Nephron (organoid): ENCODE measurements at regions not wholly inside any gene's neighbourhood (a gene's known extent, or its start where the extent isn't known, plus 50 kb on each side); places are given as distances from the start of the nearest gene placed in this dataset.

Experiments
- H3K27ac Mint-ChIP-seq, 3 experiments: 2 replicates each; pipeline ENCODE4 v1.8.0; 2020; ENCODE audit warnings: mixed read lengths in 3 of 3, mild to moderate bottlenecking in 2 of 3, moderate library complexity in 1 of 3
- H3K27me3 Mint-ChIP-seq: 2 replicates; pipeline ENCODE4 v1.8.0; 2021; ENCODE audit warnings: low read depth, mild to moderate bottlenecking, moderate library complexity, mixed read lengths
- H3K36me3 Mint-ChIP-seq: 2 replicates; pipeline ENCODE4 v1.8.0; 2020; ENCODE audit warnings: low read depth, mixed read lengths
- H3K4me1 Mint-ChIP-seq: 2 replicates; pipeline ENCODE4 v1.8.0; 2020; ENCODE audit warnings: mixed read lengths
- H3K4me3 Mint-ChIP-seq, 3 experiments: 2 replicates each; pipeline ENCODE4 v1.8.0; 2020; ENCODE audit warnings: mild to moderate bottlenecking in 3 of 3, mixed read lengths in 3 of 3, moderate library complexity in 2 of 3
- H3K9me3 Mint-ChIP-seq: 2 replicates; pipeline ENCODE4 v1.8.0; 2020; ENCODE audit warnings: mixed read lengths
- TF ChIP-seq, protein P1 (sequence below), 3 experiments: fragments of 200-600 bp; sonication (generic); IDR thresholded peaks; one replicate each; pipeline ENCODE4 v1.5.0; 2021; ENCODE audit warnings: antibody characterized with exemption in 3 of 3; ENCODE audit not compliant: unreplicated experiment in 3 of 3

DNA sequence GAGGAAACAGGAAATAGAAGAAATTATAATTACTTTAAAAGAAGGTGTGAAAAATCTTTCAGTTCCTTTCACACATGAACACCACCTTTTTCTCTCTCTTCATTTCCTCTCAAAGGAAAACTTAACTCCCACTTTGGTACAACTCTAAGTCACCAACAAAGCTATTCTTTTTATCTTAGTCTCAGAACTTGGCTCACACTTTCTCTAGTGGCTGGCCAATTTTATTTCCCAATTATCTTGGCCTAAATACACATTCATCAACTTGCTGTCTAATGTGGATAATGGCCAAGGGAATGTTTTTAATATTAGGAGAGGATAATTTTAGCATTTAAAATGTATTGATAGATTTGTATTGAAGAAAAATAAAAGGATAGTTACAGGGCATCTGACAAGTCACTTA is 64.5 kb upstream of the NAV3 start:
- TF ChIP-seq, protein P1, sequence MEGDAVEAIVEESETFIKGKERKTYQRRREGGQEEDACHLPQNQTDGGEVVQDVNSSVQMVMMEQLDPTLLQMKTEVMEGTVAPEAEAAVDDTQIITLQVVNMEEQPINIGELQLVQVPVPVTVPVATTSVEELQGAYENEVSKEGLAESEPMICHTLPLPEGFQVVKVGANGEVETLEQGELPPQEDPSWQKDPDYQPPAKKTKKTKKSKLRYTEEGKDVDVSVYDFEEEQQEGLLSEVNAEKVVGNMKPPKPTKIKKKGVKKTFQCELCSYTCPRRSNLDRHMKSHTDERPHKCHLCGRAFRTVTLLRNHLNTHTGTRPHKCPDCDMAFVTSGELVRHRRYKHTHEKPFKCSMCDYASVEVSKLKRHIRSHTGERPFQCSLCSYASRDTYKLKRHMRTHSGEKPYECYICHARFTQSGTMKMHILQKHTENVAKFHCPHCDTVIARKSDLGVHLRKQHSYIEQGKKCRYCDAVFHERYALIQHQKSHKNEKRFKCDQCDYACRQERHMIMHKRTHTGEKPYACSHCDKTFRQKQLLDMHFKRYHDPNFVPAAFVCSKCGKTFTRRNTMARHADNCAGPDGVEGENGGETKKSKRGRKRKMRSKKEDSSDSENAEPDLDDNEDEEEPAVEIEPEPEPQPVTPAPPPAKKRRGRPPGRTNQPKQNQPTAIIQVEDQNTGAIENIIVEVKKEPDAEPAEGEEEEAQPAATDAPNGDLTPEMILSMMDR (IDR thresholded peaks at IDR 0.05; ENCODE audit: unreplicated experiment in 3 of 3), result no peak
- Mint-ChIP-seq H3K4me3 (no peak overlapping the region), H3K27me3 (no peaks in the 10 kb centered on the region)

DNA sequence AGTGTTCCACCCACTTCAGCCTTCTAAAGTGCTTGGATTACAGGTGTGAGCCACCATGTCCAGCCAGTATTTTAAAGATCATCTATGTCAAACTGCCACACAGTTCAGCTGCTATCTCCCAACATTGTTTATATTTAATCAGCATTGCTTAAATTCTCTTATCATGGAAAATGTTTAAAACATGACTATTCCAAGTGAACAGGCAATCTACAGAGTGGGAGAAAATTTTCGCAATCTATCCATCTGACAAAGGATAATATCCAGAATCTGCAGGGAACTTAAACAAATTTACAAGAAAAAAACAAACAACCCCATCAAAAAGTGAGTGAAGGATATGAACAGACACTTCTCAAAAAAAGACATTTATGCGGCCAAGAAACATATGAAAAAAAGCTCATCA is 69.4 kb upstream of the NAV3 start:
- H3K4me1 Mint-ChIP-seq, result peaks cover 13% of the 10 kb centered on the region
- H3K27ac Mint-ChIP-seq, result no peak overlapping the region
- TF ChIP-seq, protein P1 (IDR thresholded peaks at IDR 0.05; ENCODE audit: unreplicated experiment in 3 of 3), result no peak
- H3K27me3 Mint-ChIP-seq, result no peaks in the 10 kb centered on the region
- H3K4me3 Mint-ChIP-seq, result no peak overlapping the region
- no peaks in the 10 kb centered on the region for H3K9me3 Mint-ChIP-seq
- no peaks in the 10 kb centered on the region for H3K36me3 Mint-ChIP-seq

More for the DNA sequence above, 64.5 kb upstream of the NAV3 start:
- Mint-ChIP-seq H3K4me1 (peaks cover 15% of the 10 kb centered on the region), H3K27ac (peak overlapping the region in 1 of 3 experiments; percentile 3), H3K9me3 (peaks cover 3% of the 10 kb centered on the region), H3K36me3 (no peaks in the 10 kb centered on the region)

DNA sequence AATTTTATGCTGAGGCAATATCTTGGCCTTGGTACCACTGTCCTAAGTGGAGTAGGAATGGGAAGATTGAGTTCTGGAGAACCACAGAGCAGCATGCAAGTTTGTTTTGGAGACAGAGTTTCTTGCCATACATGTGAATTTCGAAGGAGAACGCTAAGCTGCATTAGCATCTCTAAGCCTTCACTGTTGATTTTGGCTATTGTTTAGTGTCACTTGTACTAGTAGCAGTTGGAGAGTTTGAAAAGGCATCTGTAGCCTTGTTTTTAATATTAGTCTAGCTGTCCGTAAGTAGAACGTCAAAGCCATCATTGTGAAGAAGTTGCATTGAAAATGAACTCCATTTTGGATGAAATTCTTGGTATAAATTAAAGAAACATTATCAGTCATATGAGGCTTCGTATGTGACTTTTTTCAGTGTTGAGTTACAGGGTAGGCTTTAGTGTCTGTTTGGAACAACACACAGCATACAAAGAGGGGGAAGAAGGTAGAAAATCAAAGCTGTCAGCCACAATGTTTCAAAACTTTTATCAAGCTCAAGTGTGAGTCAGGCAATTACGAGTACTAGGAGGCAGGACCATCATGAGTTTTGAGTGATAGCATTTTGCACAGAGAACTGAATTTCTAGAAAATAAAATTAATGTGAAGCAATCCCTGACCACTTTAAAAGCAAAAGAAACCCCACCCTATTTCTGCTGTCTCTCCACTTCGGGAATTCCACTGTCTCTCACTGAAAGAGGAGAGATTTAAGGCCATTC is 70.2 kb upstream of the NAV3 start:
- Mint-ChIP-seq H3K4me1 (peaks cover 5% of the 10 kb centered on the region), H3K36me3 (no peaks in the 10 kb centered on the region), H3K4me3 (no peak overlapping the region), H3K27me3 (no peaks in the 10 kb centered on the region), H3K9me3 (no peaks in the 10 kb centered on the region), H3K27ac (no peak overlapping the region)
- TF ChIP-seq, protein P1 (IDR thresholded peaks at IDR 0.05; ENCODE audit: unreplicated experiment in 3 of 3), result no peak

DNA sequence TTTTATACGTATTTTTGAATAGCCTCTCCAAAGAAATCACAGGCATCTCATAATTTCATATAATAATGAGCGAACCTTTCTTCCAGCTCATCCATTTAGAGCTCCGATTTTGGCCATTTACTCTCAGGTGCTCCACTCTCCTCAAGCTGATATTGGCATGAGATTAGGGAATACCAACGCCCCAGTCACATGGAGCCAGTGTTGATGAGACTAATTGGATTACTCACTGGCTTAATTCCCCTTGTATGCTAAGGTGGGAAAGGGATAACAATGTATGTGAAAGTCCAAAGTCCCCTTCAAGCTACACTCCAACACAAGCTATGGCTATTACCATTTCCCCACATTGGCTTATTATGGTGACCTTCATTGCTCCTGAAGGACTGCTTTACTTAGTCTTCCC is 76.6 kb upstream of the NAV3 start:
- Mint-ChIP-seq H3K27me3 (no peaks in the 10 kb centered on the region), H3K27ac (no peak overlapping the region), H3K4me1 (peaks cover 26% of the 10 kb centered on the region), H3K4me3 (no peak overlapping the region), H3K36me3 (no peaks in the 10 kb centered on the region), H3K9me3 (no peaks in the 10 kb centered on the region)
- TF ChIP-seq, protein P1 (IDR thresholded peaks at IDR 0.05; ENCODE audit: unreplicated experiment in 3 of 3), result no peak

DNA sequence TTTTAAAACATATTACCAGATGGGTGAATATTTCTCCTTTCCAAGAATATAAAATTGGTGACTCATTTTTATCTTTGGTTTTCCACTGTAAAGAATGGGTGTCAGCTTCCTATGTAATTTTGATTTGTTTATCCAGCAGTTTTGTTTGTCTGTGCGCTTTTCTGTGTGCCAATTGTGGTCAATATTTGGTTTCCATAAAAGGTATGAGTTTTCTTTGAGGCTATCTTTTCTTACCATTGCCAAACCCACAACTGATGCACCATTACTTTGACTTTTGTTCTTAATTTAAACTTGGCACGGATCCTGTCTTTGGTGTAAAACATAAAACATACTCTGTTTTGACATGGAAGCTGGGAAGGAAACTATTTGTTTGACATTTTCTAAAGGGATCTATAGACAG is 78.8 kb upstream of the NAV3 start:
- Mint-ChIP-seq H3K4me1 (peaks cover 26% of the 10 kb centered on the region), H3K27me3 (no peaks in the 10 kb centered on the region), H3K27ac (peak overlapping the region in 1 of 3 experiments; percentile 58), H3K4me3 (no peak overlapping the region), H3K9me3 (no peaks in the 10 kb centered on the region), H3K36me3 (no peaks in the 10 kb centered on the region)
- TF ChIP-seq, protein P1 (IDR thresholded peaks at IDR 0.05; ENCODE audit: unreplicated experiment in 3 of 3), result no peak

DNA sequence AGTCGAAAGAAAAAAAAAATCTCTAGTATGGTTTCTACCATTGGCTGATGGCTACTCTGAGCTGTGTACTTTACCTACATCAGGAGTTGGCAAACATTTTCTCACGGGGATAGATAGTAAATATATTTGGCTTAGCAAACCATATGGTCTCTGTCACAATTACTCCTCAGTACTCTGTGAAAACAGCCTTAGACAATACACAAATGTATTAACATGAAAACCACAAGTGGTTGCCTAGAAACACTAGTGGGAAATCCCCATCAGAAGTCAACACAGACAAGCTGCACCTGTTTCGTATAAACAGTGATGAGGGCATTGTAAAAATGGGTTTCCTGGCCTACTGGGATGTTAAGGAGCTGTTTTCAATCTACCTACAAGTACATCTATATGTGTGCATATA is 84.6 kb upstream of the NAV3 start:
- H3K36me3 Mint-ChIP-seq, result no peaks in the 10 kb centered on the region
- peak overlapping the region in 2 of 3 experiments; percentile 19 to 73 for H3K27ac Mint-ChIP-seq
- no peaks in the 10 kb centered on the region for H3K9me3 Mint-ChIP-seq
- peaks cover 17% of the 10 kb centered on the region for H3K4me1 Mint-ChIP-seq
- no peak overlapping the region for H3K4me3 Mint-ChIP-seq
- no peaks in the 10 kb centered on the region for H3K27me3 Mint-ChIP-seq
- TF ChIP-seq, protein P1 (IDR thresholded peaks at IDR 0.05; ENCODE audit: unreplicated experiment in 3 of 3), result no peak
